NCI-H1048 (cell line): ENCODE measurements at regions not wholly inside any gene's neighbourhood (a gene's known extent, or its start where the extent isn't known, plus 50 kb on each side); places are given as distances from the start of the nearest gene placed in this dataset.
A peak's percentile ranks its signal among the peaks of the same experiment; 100 is the strongest.
"Not testable (repeated sequence)": the region's sequence is repeated elsewhere in the genome, so short reads cannot be mapped to it uniquely, and the experiment has no call there.

Experiments used
- DNase-seq: peaks from one replicate; lab custom pipeline; 2025; lab: John Stamatoyannopoulos, UW

DNA sequence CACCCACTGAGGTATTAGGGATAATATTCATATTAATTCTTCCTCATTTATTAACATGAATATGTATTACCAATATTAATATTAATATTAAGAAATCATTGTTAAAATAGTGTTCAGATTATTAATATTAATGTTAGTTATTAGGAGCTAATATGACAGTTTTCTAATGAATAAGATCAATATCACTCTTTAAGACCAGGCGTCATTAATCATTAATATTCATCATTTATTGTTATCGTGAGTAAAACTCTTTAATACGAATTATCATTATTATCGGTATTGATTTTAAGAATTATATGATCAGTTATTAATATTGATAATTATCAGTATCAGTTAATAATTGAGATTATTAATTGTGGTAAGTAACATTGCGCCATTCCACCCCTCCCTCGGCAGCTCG, 101.0 kb upstream of the HMX1 start:
- not testable (repeated sequence) for DNase-seq

- not testable (repeated sequence) for DNase-seq
These were observed 94.3 kb upstream of the HMX1 start for GRCh38 chr4:8965896-8966295.

GRCh38 chr4:8964201-8964788, 92.7 kb upstream of the HMX1 start:
- not testable (repeated sequence) for DNase-seq

DNA sequence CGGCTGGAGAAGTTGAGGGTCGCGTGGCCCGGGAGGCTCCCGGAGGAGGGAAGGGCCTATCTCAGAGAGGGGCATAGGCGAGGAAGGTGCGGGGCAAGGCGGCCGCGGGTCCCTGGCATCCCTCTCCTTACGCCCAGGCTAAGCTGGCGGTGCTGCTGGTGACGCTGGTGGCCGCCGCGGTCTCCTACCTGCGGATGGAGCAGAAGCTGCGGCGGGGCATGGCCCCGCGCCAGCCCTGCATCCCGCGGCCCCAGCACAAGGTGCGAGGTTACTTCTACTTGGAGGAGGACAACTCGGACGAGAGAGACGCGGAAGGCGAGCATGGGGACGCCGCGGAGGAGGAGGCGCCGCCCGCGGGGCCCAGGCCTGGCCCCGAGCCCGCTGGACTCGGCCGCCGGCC, 91.9 kb upstream of the HMX1 start:
- not testable (repeated sequence) for DNase-seq

DNA sequence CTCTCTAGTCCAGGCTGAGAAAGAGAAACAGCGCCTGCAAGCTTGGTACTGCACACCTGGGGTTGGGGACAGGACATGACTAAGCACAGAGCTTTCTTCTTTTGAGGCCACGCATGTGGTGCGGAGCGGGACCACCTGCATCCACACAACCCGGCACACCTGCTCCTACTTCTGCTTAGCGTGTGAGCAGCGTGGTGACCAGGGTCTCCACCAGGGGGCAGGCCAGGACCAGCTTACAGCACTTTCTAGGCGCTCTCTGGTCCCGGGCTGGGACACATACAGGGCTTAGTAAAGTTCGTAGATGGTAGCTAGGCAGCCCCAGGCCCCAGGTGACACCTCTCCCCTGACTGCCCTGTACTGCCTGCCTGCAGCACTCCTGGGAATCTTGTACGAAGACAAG, 89.7 kb upstream of the HMX1 start:
- DNase-seq = peak; percentile 60

- not testable (repeated sequence) for DNase-seq
These were observed 87.8 kb upstream of the HMX1 start for GRCh38 chr4:8959471-8959870.

- DNase-seq = not testable (repeated sequence)
These were observed 82.4 kb upstream of the HMX1 start for GRCh38 chr4:8954001-8954400.

DNA sequence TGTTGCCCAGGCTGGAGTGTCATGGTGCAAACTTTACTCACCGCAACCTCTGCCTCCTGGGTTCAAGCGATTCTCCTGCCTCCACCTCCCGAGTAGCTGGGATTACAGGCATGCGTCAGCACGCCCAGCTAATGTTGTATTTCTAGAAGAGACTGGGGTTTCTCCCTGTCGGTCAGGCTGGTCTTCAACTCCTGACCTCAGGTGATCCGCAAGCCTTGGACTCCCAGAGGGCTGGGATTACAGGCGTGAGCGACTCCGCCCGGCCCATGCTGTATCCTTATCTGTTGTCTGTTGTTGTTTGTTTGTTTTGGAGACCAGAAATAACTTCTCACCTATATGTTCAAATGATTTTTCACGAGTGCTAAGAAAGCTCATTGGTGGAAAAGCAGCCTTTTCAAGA, 81.2 kb upstream of the HMX1 start:
- DNase-seq = not testable (repeated sequence)

GRCh38 chr4:8952109-8952508, 80.5 kb upstream of the HMX1 start:
- not testable (repeated sequence) for DNase-seq

GRCh38 chr4:8945506-8945905, 73.9 kb upstream of the HMX1 start:
- DNase-seq = not testable (repeated sequence)

- not testable (repeated sequence) for DNase-seq
These were observed 71.7 kb upstream of the HMX1 start for GRCh38 chr4:8943367-8943766.

DNA sequence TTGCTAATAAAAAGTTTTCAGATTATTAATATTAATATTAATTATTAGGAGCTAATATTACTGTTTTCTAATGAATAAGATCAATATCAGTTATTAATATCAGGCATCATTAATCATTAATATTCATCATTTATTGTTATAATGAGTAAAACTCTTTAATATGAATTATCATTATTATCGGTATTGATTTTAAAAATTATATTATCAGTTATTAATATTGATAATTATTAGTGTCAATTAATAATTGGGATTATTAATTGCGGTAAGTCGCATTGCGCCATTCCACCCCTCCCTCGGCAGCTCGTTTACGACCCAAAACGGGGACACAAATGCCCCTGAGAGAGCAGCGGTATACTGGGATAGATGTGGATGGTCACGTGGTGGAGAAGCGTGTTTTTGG, 70.4 kb upstream of the HMX1 start:
- DNase-seq = not testable (repeated sequence)

DNA sequence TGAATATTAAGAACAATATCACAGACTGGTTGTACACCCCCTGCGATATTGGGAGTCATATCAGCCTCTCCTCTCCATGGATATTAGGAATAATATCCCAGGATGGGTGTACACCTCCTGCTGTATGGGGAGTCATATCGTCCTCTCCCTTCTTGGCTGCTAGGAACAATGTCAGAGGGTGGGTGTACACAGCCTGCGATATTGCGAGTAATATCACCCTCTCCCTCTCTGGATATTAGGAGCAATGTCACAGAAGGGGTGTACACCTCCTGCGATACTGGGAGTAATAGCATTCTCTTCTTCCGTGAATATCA, 69.8 kb upstream of the HMX1 start:
- DNase-seq = not testable (repeated sequence)

- no peak for DNase-seq
These were observed 69.3 kb upstream of the HMX1 start for GRCh38 chr4:8940792-8941491.

- no peak for DNase-seq
These were observed 68.5 kb upstream of the HMX1 start for GRCh38 chr4:8939840-8940742.

DNA sequence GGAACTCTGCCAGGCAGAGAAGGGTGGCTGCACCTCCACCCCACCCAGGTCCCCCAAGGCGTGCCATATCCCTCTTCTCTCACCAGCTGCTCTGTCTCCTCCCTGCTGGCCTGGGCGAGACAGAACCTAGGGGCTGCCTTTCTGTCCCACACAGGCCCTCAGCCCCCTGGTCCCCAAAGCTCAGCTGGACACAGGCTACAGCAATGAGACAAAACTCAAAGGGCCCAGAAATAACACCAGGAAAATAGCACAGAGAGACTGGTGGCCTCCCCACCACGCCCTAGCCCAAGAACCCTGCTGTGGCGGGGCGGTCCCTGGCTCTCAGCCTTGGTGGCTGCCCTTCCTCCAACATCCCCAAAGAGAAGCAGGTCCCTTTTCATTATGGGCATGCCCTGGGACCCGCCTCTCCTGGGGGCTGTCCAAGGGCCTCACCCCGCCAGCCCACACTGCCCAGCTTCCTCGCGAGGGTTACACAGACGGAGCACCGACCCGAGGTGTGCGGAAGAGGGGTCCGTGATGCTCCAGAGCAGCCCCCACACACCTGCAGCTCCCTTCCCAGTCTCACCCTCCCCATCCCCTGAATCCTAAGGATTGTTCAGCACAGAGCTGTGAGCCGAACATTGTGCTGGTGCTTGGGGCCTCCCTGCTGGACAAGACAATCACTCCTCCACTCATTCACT, 67.7 kb upstream of the HMX1 start:
- DNase-seq = no peak

- DNase-seq = no peak
These were observed 67.0 kb upstream of the HMX1 start for GRCh38 chr4:8938623-8939022.

DNA sequence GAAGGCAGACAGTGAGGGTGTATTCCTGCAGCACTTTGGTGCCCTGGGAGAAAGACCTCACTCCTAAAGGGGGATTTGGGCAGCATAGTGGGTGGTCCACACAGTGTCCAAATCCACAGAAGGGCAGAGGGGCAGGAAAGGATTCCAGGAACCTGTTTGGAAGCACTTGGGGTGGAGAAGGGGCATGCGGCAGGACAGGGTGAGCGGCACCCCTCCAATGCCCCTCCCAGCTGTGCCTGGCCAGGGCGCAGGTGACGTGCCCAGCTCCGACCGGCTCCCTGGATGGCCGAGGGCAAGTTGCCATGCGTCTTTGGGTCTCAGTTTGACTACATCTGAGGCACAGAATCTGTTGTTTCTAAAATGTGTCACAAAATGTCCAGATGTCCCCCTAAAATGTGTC, 66.5 kb upstream of the HMX1 start:
- DNase-seq = no peak

- DNase-seq = no peak
These were observed 61.2 kb upstream of the HMX1 start for GRCh38 chr4:8932884-8933283.

DNA sequence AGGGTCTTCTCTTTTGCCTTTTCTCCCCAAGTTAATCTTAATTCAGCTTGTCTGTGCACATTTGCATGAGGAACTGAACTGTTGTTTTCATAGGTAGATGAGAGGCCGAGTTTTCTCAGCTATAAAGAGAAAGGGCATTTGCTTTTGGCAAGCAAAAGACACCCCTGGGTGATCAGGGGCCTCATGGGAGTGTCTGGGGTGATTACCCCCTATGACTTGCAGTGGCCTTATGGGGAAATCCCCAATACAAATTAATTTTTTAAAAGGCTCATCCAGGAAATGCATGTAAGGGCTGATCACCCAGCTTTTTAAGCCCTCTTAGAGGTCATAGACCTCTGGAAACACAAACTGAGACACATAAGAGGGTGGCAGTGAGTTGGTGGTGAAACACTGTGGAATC, 56.4 kb upstream of the HMX1 start:
- DNase-seq = no peak

DNA sequence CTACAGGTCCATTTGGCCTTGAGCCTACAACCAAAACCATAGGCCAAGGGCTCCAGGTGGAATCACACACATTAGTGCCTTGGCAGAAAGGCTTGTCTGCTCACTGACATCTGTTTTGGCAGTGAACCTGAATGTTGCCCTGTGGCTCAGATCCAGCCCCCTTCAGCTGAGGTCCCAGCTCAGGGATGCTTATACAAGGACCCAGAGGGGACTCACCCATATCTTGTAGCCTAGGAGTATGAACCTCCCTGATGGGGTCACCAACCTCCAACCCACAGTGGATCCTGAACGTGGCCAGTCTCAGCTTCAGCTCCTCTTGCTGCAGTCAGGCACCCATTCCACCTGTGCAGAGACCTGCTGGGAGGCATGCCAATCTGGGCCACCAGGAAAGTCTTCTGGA, 50.8 kb upstream of the HMX1 start:
- DNase-seq = no peak

- no peak for DNase-seq
These were observed 49.8 kb upstream of the HMX1 start for GRCh38 chr4:8921465-8921864.
